ENCODE measurements at regions not wholly inside any gene's neighbourhood (a gene's known extent, or its start where the extent isn't known, plus 50 kb on each side); places are given as distances from the start of the nearest gene placed in this dataset.

DNA sequence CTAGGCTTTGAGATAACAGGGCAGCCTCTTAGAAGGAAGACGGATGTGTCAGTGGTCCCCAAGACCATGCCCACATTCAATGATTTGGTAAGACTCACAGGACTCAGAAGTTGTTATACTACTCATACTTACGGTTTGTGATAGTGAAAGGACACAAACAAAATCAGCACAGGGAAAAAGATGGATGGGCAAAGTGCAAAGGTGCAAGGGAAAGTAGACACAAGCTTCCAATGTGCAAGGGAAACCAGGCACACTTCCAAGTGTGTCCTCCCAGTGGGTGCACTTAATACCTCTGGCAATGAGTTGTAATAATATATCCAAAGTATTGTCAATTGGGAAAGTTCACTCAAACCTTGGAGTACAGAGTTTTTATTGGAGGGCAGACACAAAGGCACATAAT, 53.8 kb upstream of the VCX start:
- DNase-seq, result no peak

DNA sequence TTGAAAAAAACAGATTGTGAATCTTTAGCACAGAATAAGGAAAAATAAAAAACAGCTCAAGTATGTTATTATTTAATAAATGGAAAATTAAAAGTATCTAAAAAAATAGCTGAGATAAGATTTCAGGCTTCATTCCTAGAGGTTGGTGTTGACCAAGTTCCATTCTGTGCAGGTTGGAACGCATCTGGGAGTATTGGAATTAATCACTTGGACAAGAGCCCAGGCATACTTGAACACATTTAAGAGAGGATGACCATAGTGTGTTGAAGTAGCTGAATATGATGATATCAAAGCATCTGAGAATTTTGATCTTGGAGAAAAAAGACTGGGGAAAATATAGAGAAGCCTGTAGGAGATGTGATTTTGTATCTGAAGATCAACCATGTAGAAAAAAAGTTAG, 54.6 kb upstream of the VCX start:
- DNase-seq, result no peak

DNA sequence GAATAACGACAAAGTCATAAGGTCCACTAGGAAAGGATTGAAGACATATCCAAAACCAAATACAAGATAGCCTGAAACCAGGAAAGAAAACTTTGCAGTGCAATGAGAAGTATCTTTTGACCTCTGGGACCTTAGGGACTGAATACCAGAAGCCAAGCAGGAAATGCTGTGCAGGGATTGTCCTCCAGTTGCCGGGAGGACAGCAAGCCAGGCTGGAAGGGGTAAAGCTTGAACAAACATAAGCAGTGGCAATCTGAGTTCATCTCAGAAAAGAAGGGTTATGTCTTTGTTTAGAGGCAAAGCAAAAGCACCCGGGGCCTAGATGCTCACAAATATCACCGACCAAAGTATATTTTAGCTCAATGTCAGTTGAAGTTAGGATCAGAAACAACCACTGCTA, 55.3 kb upstream of the VCX start:
- no peak for DNase-seq

DNA sequence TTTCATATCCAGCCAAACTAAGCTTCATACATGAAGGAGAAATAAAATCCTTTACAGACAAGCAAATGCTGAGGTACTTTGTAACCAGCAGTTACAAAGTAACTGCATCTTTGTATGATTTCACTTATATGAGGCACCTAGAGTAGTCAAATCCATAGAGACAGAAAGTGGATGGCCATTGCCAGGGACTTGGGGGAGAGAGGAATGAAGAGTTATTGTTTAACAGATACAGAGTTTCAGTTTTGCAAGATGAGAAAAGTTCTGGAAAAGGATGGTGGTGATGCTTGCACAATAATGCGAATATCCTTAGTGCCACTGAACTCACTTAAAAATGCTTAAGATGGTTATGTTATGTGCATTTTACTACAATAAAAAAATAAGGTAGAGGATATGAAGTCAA, 58.4 kb upstream of the VCX start:
- no peak for DNase-seq

DNA sequence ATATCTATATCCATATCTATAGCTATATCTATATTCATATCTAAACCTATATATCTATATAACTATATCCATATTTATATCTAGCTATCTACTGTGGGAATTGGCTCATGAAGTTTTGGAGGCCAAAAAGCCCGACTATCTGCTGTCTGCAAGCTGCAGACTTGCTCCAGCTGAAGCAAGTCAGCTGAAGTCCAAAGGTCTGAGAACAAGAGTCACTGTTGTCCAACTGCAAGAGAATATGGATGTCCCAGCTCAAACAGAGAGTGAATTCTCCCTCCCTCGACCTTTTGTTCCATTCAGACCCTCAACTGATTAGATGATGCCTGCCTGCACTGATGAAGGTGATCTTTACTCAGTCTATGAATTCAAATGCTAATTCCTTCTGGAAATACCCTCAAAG, 63.3 kb upstream of the VCX start:
- no peak for DNase-seq

DNA sequence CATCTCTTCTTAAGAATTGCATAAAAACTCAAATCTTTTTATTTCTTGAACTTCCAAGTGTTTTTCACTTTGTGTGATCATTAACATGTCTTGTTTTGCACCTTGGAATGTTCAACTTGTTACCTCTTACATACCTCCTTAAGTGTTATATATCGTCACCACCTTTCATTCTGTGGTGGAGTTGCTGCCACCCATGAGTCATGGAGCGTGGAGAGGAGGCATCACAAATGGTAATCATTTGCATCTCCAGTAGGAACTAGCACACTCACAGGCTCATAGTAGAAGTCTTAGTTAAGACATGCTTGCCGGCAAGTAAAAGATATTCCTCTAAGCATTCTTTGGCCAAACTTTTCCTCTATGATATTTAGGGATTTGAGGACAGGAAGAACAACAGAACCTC, 67.0 kb upstream of the VCX start:
- DNase-seq, result no peak

DNA sequence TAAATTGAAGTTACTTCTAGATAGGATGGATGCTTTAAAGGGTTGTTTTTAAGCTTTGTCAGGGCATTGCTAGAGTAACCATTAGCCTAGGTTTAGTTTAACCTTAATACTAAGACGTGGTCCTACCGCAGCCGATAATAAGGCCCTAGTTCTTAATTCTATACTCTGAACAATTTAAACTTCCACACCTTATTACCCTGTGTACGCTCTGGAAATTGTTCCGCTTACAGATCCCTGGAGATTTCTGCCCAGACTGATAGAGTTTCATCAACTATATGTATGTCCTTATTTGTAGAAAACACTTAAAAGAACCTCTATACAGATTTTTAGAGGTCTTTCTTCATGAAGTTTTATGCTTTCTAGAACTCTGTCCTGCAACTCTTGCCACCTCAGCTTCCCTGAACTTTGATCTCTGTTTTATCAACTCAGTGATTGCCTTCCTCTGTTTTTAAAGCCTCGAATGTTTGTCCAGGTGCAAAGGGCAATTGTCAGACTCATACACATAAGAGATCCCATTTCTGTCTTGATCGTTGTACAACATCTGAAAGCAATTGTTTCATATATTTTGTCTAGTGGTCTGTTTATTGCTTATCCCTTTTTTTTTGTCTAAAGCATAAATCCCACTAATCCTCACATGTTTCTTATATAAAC, 71.1 kb upstream of the VCX start:
- DNase-seq, result no peak

DNA sequence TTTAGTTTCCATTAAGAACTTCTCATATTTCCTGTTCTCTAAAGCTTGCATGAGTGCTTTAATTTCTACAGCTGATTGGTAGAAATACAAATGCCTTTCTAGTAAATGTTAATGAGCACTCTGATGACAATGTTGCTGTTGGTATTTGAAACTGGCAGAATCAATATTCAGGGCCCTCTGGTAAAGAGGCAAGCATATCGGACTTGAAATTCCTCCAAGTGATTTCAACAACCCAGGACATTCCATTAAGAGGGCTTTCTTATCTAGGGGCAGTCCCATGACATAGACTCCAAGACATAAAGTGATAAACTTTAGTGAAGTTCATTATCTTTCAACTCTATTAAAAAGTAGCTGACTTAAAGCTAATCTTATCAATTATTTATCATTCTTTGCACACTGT, 83.1 kb upstream of the VCX start:
- no peak for DNase-seq

DNA sequence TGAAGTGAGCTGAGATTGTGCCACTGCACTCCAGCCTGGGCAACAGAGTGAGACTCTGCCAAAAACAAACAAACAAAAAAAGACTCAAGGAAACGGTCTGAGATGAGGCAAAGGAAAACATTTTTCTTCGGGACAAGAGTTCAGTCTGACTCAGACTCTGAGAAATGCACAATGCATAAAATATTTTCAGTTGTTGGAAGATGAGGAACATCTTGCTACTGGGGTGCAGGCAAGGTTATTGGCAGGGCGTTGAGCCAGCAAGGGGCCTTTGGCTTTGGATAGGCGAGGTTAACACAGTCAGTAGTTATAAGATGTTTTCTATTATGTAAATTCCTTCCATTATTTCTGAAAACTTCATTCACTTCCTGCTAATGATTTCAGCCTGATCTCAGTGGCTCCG, 96.1 kb upstream of the VCX start:
- DNase-seq, result no peak

DNA sequence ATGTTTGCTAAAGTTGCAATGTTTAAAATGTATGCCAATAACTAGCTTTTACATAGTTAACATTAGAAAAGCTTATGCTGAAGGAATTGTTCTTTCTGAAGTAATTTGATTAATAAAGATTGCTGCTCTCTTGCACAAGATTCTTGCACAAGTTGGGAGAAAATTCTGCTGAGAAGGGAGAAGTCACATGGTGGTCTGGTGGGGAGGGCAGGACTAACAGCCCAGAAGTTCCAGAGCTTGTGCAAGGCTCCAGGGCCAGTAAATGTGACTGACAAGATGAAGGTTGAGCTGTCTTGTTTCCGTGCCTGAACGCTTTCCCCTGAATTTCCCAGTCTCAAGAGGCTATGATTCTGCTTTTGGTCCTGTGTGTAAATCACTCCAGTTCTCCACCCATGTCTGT, 112.9 kb upstream of the VCX start:
- no peak for DNase-seq

DNA sequence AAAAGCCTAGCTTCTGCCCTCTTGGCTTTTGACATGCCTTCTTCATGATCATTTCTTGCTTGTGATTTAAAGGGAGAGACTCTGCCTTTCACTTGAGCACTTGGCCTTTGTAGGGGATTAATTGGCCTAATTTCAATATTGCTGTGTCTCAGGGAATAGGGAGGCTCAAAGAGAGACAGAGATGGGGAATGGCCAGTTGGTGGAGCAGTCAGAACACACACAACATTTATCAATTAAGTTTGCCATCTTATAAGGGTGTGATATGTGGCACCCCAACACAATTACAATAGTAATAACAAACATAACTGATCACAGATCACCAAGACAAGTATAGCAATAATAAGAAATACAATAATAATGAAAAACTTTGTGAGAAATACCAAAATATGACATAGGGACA, 122.5 kb upstream of the VCX start:
- no peak for DNase-seq

DNA sequence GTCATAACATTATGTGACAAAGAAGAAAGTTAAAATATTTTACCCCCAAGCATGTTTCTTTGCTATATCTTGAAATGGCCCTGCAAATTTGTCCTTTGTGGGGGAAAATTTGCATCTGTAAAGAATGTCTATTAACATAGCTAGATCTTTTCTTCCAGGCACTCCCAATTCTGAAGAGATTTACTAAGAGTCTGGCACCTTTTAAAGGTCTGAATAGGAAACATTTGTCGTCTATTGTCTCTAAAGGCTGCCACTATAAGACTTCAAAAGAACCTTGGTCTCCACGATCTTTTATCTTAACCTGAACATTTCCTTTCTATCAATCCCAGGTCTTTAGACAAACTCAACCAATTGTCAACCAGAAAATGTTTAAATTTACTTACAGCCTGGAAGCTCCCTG, 128.6 kb upstream of the VCX start:
- DNase-seq, result no peak

DNA sequence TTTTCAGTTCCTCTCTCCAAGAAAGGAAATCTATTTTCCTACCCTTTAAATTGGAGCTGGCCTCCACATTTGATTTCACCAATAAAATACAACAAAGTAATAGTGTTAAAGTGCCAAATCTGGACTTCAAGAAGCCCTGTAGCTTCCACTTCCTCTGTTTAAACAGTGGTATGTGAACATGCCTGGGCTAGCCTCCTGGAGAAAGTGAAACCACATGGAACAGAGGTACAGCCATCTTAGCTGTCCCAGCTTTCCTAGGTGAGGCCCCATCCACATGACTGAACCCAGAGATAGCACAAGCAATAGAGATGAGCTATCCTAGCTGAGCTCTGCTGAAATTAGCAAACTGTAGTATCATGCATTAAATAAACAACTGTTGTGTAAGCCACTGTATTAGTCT, 131.8 kb upstream of the VCX start:
- DNase-seq, result no peak

DNA sequence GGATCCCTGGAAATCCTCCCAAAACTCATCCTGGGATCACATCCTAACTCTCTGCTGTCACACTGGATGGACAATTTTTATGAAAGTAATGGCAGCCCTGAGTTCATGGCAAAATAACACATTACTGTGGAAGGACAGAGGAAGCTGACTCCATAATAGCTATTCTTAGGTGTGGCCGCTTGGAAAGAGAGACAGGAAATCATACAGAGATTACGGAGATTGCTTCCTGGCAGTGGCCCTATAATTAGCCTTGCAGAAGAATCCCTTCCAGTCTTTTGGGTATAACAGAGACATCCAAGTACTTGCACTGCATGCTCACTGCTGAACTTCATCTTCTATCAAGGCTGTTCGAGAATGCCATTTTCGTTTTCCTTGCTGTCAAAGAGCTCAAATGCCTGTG, 133.1 kb upstream of the VCX start:
- DNase-seq, result no peak

DNA sequence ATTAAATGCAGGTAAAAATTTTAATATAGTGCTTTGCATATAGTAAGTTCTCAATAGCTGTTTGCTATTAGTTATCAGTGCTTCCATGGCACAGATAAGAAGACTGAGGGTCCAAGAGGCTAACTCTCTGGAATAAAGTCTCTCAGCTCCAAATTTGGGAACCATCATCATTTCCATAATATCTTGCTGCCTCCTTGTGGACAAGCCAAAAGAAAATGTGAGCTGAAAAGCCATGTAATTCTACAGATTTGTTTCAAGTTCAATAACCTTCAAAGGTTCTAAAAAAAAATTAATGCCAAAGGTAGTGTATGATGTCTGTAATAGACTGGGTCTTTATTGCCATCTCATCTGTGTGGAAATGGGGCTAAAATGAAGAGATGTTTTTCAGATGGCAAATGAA, 136.9 kb upstream of the VCX start:
- no peak for DNase-seq

DNA sequence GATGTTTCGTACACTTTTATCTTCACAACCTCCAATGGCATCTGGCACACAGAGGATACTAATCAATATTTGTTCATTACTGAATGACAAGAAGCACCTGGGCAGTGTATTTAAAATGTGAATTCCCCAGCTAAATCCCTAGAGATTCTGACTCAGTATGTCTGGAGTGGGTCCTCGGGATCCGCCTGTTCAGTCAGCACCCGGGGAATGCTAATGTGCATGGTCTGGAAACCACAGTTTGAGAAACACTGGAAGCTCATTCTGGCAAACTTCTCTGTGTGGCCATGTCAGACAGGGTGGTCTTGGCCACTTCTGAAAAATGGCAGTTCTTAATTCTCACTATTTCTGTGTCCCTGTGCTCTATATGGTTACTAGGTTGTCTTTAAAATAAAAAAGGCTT, 138.8 kb upstream of the VCX start:
- DNase-seq, result no peak

DNA sequence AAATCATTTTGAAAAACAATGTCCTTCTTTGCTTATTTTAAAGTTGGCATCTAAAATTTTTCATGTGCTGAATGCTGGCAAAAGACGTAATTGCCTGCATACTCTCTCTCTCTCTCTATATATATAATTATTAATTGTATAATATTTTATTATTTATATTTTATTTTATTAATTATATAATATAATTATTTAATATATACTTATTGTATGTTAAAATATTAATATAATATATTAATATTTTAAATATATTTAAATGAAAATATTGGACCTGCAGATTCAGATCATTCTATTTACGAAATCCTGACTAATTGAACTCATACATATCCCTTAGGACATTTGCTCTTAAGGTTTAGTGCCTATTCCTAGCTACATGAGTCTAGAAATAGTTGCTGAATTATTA, 144.7 kb upstream of the VCX start:
- no peak for DNase-seq

DNA sequence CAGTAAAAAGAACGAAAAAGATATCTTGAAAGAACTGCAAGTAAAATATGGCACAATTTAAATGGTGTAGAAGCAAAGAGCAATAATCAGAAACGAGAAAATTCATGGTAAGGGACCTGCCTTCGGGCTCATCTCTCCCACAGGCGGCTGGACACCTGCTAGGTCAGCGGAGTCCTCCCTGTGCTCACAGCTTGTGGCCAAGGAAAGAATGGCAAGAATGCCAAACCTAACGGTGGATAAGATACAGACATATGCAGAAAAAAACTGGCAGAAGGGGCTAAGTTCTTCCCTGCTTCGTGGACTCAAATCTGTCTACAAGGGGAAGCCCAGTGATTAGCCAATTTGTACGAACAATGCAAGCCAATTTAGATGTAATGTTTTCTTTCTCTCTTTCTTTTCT, 152.1 kb upstream of the VCX start:
- DNase-seq, result no peak

DNA sequence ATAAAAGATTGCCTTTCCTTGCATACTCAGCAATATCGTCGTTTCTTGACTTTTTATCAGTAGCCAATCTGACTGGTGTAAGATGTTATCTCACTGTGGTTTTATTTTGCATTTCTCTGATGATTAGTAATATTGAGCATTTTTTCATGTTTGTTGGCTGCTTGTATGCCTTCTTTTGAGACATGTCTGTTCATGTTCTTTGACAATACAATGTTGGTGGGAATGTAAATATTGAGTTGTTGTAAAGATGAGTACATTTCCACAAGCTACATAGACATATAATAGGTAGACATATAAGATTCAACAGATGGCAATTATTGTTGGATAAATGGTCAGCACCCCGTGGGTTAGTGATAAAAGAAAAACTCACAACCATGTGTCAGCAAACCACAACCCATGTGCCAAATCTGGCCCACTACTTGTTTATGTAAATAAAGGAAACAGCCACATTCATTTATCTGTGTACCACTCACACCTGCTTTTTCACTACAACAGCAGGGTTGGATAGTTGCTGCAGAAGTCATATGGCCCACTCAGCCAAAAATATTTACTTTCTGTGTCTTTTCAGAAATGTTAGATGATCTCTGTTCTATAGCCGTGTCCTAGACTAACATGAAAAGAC, 153.1 kb upstream of the VCX start:
- no peak for DNase-seq

DNA sequence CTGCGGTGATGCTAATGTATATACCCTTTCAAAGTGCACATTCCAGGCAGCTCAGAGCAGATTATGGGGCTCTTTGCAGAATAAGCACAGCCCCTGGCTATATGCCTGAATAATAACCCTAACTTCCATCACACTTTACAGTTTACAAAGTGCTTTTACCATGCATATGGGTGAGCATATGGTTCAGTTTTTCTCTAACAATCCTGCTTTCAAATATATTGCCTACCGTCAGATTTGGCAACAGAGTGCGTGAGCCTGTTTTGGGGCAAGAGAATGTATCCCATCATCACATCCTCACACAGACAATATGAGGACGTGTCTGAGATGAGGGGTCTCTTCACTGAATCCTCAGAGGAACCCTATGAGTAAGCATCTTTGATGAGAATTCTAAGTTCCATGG, 162.8 kb upstream of the VCX start:
- DNase-seq, result no peak

DNA sequence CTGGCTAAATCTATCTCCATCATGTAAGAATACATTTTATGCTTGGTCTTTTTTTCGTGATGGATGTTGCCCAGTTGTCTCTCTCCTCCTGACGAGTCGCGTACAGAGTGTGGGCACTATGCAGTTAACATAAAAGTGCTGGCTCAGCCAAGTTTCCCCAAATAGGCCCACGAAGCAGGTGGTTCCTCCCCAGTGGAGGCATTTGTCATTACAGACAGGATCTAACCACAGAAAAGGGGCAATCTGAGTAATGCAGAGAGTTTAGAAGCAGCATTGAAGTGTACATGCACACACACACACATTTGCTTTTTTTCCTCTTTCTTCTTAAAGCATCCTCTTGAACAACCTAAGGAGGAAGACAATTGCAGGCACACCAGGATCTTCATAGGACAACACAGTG, 188.7 kb upstream of the VCX start:
- DNase-seq, result no peak

DNA sequence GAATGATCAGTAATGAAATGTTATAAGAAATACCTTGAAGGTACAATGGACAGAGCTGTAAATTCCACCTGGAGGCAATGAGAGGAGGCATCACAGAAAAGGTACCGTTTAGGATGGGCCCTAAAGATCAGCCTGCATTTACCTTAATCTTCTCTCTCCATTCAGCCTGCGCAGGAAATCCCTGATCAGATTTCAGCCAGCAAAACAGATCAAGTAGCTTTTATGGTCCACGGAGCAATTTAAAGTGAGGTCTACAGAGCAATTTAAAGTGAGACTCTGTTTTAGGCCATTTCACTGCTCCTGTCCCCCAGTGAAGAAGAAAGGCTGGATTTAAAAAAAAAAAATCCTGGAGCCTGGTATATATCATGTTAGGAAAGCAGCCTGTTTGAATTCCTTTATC, 195.1 kb upstream of the VCX start:
- no peak for DNase-seq

DNA sequence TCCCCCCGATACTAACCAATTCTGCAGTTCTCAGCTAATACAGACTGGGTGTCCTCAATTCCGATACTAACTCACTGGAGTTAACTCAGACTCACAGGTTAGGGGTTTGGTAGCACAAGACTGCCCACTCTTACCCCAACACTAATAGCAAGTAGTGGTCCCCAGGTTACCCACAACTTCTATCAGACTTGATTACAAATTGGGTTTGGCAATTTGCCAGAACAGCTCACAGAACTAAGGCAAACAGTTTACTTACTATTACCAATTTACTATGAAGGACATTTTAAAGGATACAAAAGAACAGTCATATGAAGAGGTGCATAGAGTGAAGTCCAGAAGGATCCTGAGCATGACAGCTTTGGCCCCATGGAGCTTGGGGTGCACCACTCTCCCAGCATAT, 201.8 kb upstream of the VCX start:
- DNase-seq, result no peak

DNA sequence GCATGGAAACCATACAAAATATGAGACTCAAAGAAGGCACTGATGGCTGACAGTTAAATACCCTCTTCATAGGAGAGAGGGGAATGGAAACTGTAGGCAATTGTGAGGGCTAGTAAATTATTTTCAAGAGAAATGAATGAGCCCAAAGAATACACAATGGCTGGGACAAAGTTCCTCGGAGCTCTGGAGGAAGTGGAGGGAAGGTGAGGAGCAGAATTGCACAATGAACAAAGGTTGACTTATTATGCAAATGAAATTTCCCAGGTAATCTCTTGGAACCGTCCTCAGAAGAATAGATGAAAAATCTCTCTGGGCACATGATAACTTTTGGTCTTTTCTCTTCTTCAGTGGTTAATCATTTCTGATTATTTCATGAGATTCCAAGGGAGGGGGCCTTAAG, 202.6 kb upstream of the VCX start:
- DNase-seq, result no peak

DNA sequence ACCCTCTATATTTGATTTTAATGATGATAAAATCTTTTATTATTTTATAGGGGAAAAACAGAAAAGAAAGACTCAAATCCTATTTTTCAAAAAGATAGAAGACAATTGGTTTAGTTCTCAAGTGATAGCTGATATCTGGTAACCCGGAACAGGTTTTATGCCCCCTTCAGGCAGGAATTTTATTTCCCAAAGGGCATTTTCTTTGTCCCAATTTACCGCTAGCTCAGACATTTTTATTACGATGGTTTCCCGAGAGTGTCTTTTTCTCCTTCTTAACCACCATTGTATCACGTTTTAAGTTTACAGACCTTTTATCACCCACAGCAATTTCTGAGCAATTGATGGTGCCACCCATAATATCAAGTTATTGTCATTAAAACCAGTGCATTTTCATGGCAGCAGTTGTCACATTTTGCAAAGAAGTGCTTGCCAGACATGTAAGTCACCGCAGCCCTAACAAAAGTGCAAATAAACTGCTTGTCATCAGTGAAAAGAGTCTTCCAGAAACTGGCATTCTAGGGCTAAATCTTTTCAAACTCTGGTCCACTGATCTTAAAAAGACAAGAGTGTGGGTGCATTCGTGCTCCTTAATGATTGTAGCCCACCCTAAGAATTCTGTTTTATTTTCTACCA, 204.8 kb upstream of the VCX start:
- no peak for DNase-seq
